SU-DHL-6 (cell line): ENCODE measurements at regions not wholly inside any gene's neighbourhood (a gene's known extent, or its start where the extent isn't known, plus 50 kb on each side); places are given as distances from the start of the nearest gene placed in this dataset.

Source experiments
- EZH2phosphoT487 ChIP-seq: fragments of 200-600 bp; sonication (generic), shearing (Covaris generic); conservative IDR thresholded peaks from 2 replicates; pipeline ENCODE4 v1.6.1; 2018; ENCODE audit warnings: mild to moderate bottlenecking, antibody characterized with exemption, low read length, moderate library complexity, mixed read lengths
- TF ChIP-seq, protein P1 (sequence below): fragments of 200-600 bp; sonication (generic); IDR thresholded peaks from one replicate; pipeline ENCODE4 v1.5.1; 2017; ENCODE audit warnings: antibody characterized with exemption, mild to moderate bottlenecking, low read length, moderate library complexity; ENCODE audit not compliant: insufficient read depth, poor library complexity, severe bottlenecking

- TF ChIP-seq, protein P1, sequence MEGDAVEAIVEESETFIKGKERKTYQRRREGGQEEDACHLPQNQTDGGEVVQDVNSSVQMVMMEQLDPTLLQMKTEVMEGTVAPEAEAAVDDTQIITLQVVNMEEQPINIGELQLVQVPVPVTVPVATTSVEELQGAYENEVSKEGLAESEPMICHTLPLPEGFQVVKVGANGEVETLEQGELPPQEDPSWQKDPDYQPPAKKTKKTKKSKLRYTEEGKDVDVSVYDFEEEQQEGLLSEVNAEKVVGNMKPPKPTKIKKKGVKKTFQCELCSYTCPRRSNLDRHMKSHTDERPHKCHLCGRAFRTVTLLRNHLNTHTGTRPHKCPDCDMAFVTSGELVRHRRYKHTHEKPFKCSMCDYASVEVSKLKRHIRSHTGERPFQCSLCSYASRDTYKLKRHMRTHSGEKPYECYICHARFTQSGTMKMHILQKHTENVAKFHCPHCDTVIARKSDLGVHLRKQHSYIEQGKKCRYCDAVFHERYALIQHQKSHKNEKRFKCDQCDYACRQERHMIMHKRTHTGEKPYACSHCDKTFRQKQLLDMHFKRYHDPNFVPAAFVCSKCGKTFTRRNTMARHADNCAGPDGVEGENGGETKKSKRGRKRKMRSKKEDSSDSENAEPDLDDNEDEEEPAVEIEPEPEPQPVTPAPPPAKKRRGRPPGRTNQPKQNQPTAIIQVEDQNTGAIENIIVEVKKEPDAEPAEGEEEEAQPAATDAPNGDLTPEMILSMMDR = no peak
- TF ChIP-seq EZH2phosphoT487 = no peak
Observed at GRCh38 chr10:131838966-131839742, 61.7 kb upstream of the PPP2R2D start.
